ENCODE measurements at regions not wholly inside any gene's neighbourhood (a gene's known extent, or its start where the extent isn't known, plus 50 kb on each side); places are given as distances from the start of the nearest gene placed in this dataset.

- Histone ChIP-seq H3K9me2 (ENCODE audit: insufficient read depth, low read length) (no peaks in the 10 kb centered on the region), H3K36me3 (ENCODE audit: insufficient read depth, low read length) (no peaks in the 10 kb centered on the region), H2AFZ (ENCODE audit: low read depth, low read length) (no peak overlapping the region), H4K20me1 (ENCODE audit: insufficient read depth) (no peaks in the 10 kb centered on the region), H3K79me2 (replicated peaks; ENCODE audit: insufficient read depth, low read length) (no peaks in the 10 kb centered on the region), H3F3A (ENCODE audit: insufficient read depth, low read length, poor library complexity, severe bottlenecking) (peaks cover 7% of the 10 kb centered on the region), H3K4me2 (ENCODE audit: low read length) (no peak overlapping the region), H3K27me3 (ENCODE audit: insufficient read depth, low read depth, low read length) (no peaks in the 10 kb centered on the region), H3K9ac (ENCODE audit: low read length) (no peak overlapping the region), H3K9me3 (ENCODE audit: low read length) (no peaks in the 10 kb centered on the region), H3K4me3 (ENCODE audit: low read length) (no peak overlapping the region), H3K27ac (ENCODE audit: low read length) (no peak overlapping the region)
- no peak for TF ChIP-seq RAD21 (conservative IDR thresholded peaks at IDR 0.05)
- no peak for TF ChIP-seq EP300 (conservative IDR thresholded peaks at IDR 0.05; ENCODE audit: poor library complexity, severe bottlenecking)
- TF ChIP-seq, protein P1, sequence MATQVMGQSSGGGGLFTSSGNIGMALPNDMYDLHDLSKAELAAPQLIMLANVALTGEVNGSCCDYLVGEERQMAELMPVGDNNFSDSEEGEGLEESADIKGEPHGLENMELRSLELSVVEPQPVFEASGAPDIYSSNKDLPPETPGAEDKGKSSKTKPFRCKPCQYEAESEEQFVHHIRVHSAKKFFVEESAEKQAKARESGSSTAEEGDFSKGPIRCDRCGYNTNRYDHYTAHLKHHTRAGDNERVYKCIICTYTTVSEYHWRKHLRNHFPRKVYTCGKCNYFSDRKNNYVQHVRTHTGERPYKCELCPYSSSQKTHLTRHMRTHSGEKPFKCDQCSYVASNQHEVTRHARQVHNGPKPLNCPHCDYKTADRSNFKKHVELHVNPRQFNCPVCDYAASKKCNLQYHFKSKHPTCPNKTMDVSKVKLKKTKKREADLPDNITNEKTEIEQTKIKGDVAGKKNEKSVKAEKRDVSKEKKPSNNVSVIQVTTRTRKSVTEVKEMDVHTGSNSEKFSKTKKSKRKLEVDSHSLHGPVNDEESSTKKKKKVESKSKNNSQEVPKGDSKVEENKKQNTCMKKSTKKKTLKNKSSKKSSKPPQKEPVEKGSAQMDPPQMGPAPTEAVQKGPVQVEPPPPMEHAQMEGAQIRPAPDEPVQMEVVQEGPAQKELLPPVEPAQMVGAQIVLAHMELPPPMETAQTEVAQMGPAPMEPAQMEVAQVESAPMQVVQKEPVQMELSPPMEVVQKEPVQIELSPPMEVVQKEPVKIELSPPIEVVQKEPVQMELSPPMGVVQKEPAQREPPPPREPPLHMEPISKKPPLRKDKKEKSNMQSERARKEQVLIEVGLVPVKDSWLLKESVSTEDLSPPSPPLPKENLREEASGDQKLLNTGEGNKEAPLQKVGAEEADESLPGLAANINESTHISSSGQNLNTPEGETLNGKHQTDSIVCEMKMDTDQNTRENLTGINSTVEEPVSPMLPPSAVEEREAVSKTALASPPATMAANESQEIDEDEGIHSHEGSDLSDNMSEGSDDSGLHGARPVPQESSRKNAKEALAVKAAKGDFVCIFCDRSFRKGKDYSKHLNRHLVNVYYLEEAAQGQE (IDR thresholded peaks at IDR 0.05; ENCODE audit: borderline replicate concordance): no peak
- TF ChIP-seq SMC3 (conservative IDR thresholded peaks at IDR 0.05; ENCODE audit: poor library complexity): no peak
- TF ChIP-seq TAF1 (IDR thresholded peaks at IDR 0.05; ENCODE audit: low read depth): no peak
- no peak for TF ChIP-seq EZH2 (IDR thresholded peaks at IDR 0.05; ENCODE audit: borderline replicate concordance, insufficient read depth, low read length, poor library complexity, severe bottlenecking)
- no peak for TF ChIP-seq POLR2AphosphoS5 (IDR thresholded peaks at IDR 0.05)
- TF ChIP-seq, protein P2, sequence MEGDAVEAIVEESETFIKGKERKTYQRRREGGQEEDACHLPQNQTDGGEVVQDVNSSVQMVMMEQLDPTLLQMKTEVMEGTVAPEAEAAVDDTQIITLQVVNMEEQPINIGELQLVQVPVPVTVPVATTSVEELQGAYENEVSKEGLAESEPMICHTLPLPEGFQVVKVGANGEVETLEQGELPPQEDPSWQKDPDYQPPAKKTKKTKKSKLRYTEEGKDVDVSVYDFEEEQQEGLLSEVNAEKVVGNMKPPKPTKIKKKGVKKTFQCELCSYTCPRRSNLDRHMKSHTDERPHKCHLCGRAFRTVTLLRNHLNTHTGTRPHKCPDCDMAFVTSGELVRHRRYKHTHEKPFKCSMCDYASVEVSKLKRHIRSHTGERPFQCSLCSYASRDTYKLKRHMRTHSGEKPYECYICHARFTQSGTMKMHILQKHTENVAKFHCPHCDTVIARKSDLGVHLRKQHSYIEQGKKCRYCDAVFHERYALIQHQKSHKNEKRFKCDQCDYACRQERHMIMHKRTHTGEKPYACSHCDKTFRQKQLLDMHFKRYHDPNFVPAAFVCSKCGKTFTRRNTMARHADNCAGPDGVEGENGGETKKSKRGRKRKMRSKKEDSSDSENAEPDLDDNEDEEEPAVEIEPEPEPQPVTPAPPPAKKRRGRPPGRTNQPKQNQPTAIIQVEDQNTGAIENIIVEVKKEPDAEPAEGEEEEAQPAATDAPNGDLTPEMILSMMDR (IDR thresholded peaks at IDR 0.05; ENCODE audit: poor library complexity, severe bottlenecking): no peak
- no peak for TF ChIP-seq MXI1 (conservative IDR thresholded peaks at IDR 0.05; ENCODE audit: poor library complexity, severe bottlenecking)
These were observed 187.4 kb upstream of the NCKAP5 start for GRCh38 chr2:133755480-133756300.

DNA sequence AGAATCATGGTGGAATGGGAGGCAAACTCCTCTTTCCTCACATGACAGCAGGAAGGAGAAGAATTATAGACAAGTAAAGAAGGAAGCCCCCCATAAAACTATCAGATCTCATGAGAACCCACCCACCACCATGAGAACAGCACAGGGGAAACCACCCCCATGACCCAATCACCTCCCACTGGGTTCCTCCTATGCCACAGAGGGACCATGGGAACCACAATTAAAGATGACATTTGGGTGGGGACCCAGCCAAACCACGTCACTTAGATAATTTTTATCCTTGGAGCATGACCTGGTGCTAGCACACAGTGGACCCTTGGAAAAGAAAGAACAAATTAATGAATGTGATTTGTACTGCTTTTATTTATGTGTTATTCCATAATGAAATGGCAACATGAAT, 188.6 kb upstream of the NCKAP5 start:
- no peak overlapping the region for H3K4me3 ChIP-seq (ENCODE audit: low read length)
- no peak overlapping the region for H3K9ac ChIP-seq (ENCODE audit: low read length)
- H3K9me2 ChIP-seq (ENCODE audit: insufficient read depth, low read length): no peaks in the 10 kb centered on the region
- H2AFZ ChIP-seq (ENCODE audit: low read depth, low read length): no peak overlapping the region
- TF ChIP-seq EZH2 (IDR thresholded peaks at IDR 0.05; ENCODE audit: borderline replicate concordance, insufficient read depth, low read length, poor library complexity, severe bottlenecking) (no peak), POLR2AphosphoS5 (IDR thresholded peaks at IDR 0.05) (no peak), SMC3 (conservative IDR thresholded peaks at IDR 0.05; ENCODE audit: poor library complexity) (no peak), TAF1 (IDR thresholded peaks at IDR 0.05; ENCODE audit: low read depth) (no peak), EP300 (conservative IDR thresholded peaks at IDR 0.05; ENCODE audit: poor library complexity, severe bottlenecking) (no peak), MXI1 (conservative IDR thresholded peaks at IDR 0.05; ENCODE audit: poor library complexity, severe bottlenecking) (no peak), RAD21 (conservative IDR thresholded peaks at IDR 0.05) (no peak)
- TF ChIP-seq, protein P2 (IDR thresholded peaks at IDR 0.05; ENCODE audit: poor library complexity, severe bottlenecking): no peak
- TF ChIP-seq, protein P1 (IDR thresholded peaks at IDR 0.05; ENCODE audit: borderline replicate concordance): no peak
- H3K4me2 ChIP-seq (ENCODE audit: low read length): no peak overlapping the region
- H3K27me3 ChIP-seq (ENCODE audit: insufficient read depth, low read depth, low read length): no peaks in the 10 kb centered on the region
- H3F3A ChIP-seq (ENCODE audit: insufficient read depth, low read length, poor library complexity, severe bottlenecking): peaks cover 7% of the 10 kb centered on the region
- no peaks in the 10 kb centered on the region for H3K79me2 ChIP-seq (replicated peaks; ENCODE audit: insufficient read depth, low read length)
- no peak overlapping the region for H3K27ac ChIP-seq (ENCODE audit: low read length)
- H3K36me3 ChIP-seq (ENCODE audit: insufficient read depth, low read length): no peaks in the 10 kb centered on the region
- H3K9me3 ChIP-seq (ENCODE audit: low read length): no peaks in the 10 kb centered on the region
- no peaks in the 10 kb centered on the region for H4K20me1 ChIP-seq (ENCODE audit: insufficient read depth)
